ENCODE measurements at regions not wholly inside any gene's neighbourhood (a gene's known extent, or its start where the extent isn't known, plus 50 kb on each side); places are given as distances from the start of the nearest gene placed in this dataset.

GRCh38 chrX:84666086-84666485 is 163.8 kb upstream of the HDX start:
- WGBS (ENCODE audit: low lambda C conversion rate) = 9% methylated on average over 2 of the region's 2 CpGs
- no peaks in the 10 kb centered on the region for H4K20me1 ChIP-seq (ENCODE audit: insufficient read depth)
- no peaks in the 10 kb centered on the region for H3K27me3 ChIP-seq (ENCODE audit: insufficient read depth)
- no peaks in the 10 kb centered on the region for H3K79me2 ChIP-seq (ENCODE audit: insufficient read depth)
- H2AFZ ChIP-seq (ENCODE audit: low read depth) = no peak overlapping the region
- no peaks in the 10 kb centered on the region for H3F3A ChIP-seq (replicated peaks; ENCODE audit: insufficient read depth)
- no peak overlapping the region for H3K4me3 ChIP-seq (ENCODE audit: low read depth in 2 of 2, low read length in 1 of 2)
- no peaks in the 10 kb centered on the region for H3K9me2 ChIP-seq
- H3K4me1 ChIP-seq (ENCODE audit: control insufficient read depth in 1 of 2, insufficient read depth in 2 of 2, low read depth in 1 of 2, low read length in 1 of 2) = no peaks in the 10 kb centered on the region
- H3K36me3 ChIP-seq (replicated peaks in 1 of 2; ENCODE audit: control insufficient read depth in 1 of 2, insufficient read depth in 2 of 2, low read length in 1 of 2) = no peaks in the 10 kb centered on the region
- no peak overlapping the region for H3K9ac ChIP-seq
- TF ChIP-seq NFIC (IDR thresholded peaks at IDR 0.05; ENCODE audit: borderline replicate concordance) (no peak), ELF1 (IDR thresholded peaks at IDR 0.05) (no peak), CHD2 (IDR thresholded peaks at IDR 0.05; ENCODE audit: low read length, partially characterized antibody) (no peak), MEF2A (IDR thresholded peaks at IDR 0.05; ENCODE audit: borderline replicate concordance, low read depth) (no peak), NRF1 (IDR thresholded peaks at IDR 0.05; ENCODE audit: low read depth, low read length) (no peak), RXRA (IDR thresholded peaks at IDR 0.05; ENCODE audit: borderline replicate concordance, low read depth) (no peak), TAF1 (IDR thresholded peaks at IDR 0.05; ENCODE audit: borderline replicate concordance, low read depth, low read length) (no peak), MXI1 (IDR thresholded peaks at IDR 0.05; ENCODE audit: low read depth, low read length) (no peak), MAX (IDR thresholded peaks at IDR 0.05; ENCODE audit: low read depth) (no peak), POLR2AphosphoS5 (IDR thresholded peaks at IDR 0.05; ENCODE audit: low read depth, low read length) (no peak), FOXJ3 (CRISPR knock-in tag; IDR thresholded peaks at IDR 0.05) (no peak), IRF3 (IDR thresholded peaks at IDR 0.05; ENCODE audit: low read depth, low read length) (no peak), RFX5 (IDR thresholded peaks at IDR 0.05; ENCODE audit: low read length) (no peak), EP300 (IDR thresholded peaks at IDR 0.05; ENCODE audit: borderline replicate concordance in 1 of 2, low read depth in 1 of 2, low read length in 1 of 2) (no peak), JUND (IDR thresholded peaks at IDR 0.05) (no peak)
- H3K9me3 ChIP-seq = no peaks in the 10 kb centered on the region
- ChIA-PET CTCF (no interaction called here), POLR2A (no interaction called here)
- H3K27ac ChIP-seq (ENCODE audit: low read depth in 2 of 2, low read length in 1 of 2) = no peak overlapping the region
- H3K4me2 ChIP-seq = no peak overlapping the region
- DNase-seq = no peak

GRCh38 chrX:84690228-84690627 is 188.0 kb upstream of the HDX start:
- DNase-seq = no peak
- no peaks in the 10 kb centered on the region for H3K36me3 ChIP-seq (replicated peaks in 1 of 2; ENCODE audit: control insufficient read depth in 1 of 2, insufficient read depth in 2 of 2, low read length in 1 of 2)
- no peak overlapping the region for H3K27ac ChIP-seq (ENCODE audit: low read depth in 2 of 2, low read length in 1 of 2)
- TF ChIP-seq FOXM1 (IDR thresholded peaks at IDR 0.05; ENCODE audit: low read depth) (no peak), GABPA (IDR thresholded peaks at IDR 0.05; ENCODE audit: low read depth) (no peak), CHD2 (IDR thresholded peaks at IDR 0.05; ENCODE audit: low read length, partially characterized antibody) (no peak), TEAD4 (IDR thresholded peaks at IDR 0.05; ENCODE audit: borderline replicate concordance, insufficient read depth) (no peak), MXI1 (IDR thresholded peaks at IDR 0.05; ENCODE audit: low read depth, low read length) (no peak)
- H3K9me2 ChIP-seq = no peaks in the 10 kb centered on the region
- CTCF ChIA-PET = interaction anchor here (0.9 kb wide), 1 partner anchor 28 kb away, joined by 3 read pairs; no protein-coding TSS in a partner anchor
- no peak overlapping the region for H2AFZ ChIP-seq (ENCODE audit: low read depth)
- H3F3A ChIP-seq (replicated peaks; ENCODE audit: insufficient read depth) = no peaks in the 10 kb centered on the region
- no peak overlapping the region for H3K9ac ChIP-seq
- no peaks in the 10 kb centered on the region for H4K20me1 ChIP-seq (ENCODE audit: insufficient read depth)
- POLR2A ChIA-PET = no interaction called here
- H3K9me3 ChIP-seq = no peaks in the 10 kb centered on the region
- H3K79me2 ChIP-seq (ENCODE audit: insufficient read depth) = no peaks in the 10 kb centered on the region
- no peak overlapping the region for H3K4me3 ChIP-seq (ENCODE audit: low read depth in 2 of 2, low read length in 1 of 2)
- H3K4me2 ChIP-seq = no peak overlapping the region
- no peaks in the 10 kb centered on the region for H3K27me3 ChIP-seq (ENCODE audit: insufficient read depth)
- WGBS (ENCODE audit: low lambda C conversion rate) = 10% methylated on average over 1 of the region's 1 CpG
- H3K4me1 ChIP-seq (ENCODE audit: control insufficient read depth in 1 of 2, insufficient read depth in 2 of 2, low read depth in 1 of 2, low read length in 1 of 2) = no peaks in the 10 kb centered on the region
